ENCODE measurements at regions not wholly inside any gene's neighbourhood (a gene's known extent, or its start where the extent isn't known, plus 50 kb on each side); places are given as distances from the start of the nearest gene placed in this dataset.

GRCh38 chr4:106444557-106444956, 76.0 kb upstream of the GIMD1 start:
- Histone ChIP-seq H3K4me1 (ENCODE audit: control insufficient read depth, insufficient read depth, low read length) (no peaks in the 10 kb centered on the region), H3K9ac (ENCODE audit: extremely low read depth, low read length, poor library complexity, severe bottlenecking) (no peak overlapping the region), H3K9me3 (ENCODE audit: control insufficient read depth, low read length) (peaks cover 19% of the 10 kb centered on the region), H3K27me3 (ENCODE audit: control insufficient read depth, insufficient read depth, low read length, poor library complexity, severe bottlenecking) (no peaks in the 10 kb centered on the region), H3K36me3 (ENCODE audit: control insufficient read depth, insufficient read depth, low read length) (no peaks in the 10 kb centered on the region), H3K27ac (ENCODE audit: low read depth, low read length) (no peak overlapping the region), H3K4me3 (ENCODE audit: low read length) (no peak overlapping the region)
- DNase-seq: no peak
- Mint-ChIP-seq H3K4me1 (no peaks in the 10 kb centered on the region), H3K27me3 (ENCODE audit: insufficient read depth) (no peaks in the 10 kb centered on the region), H3K4me3 (no peak overlapping the region), H3K27ac (no peak overlapping the region), H3K9me3 (peaks cover 21% of the 10 kb centered on the region), H3K36me3 (ENCODE audit: low read depth) (peaks cover 2% of the 10 kb centered on the region)
- TF ChIP-seq, protein P1, sequence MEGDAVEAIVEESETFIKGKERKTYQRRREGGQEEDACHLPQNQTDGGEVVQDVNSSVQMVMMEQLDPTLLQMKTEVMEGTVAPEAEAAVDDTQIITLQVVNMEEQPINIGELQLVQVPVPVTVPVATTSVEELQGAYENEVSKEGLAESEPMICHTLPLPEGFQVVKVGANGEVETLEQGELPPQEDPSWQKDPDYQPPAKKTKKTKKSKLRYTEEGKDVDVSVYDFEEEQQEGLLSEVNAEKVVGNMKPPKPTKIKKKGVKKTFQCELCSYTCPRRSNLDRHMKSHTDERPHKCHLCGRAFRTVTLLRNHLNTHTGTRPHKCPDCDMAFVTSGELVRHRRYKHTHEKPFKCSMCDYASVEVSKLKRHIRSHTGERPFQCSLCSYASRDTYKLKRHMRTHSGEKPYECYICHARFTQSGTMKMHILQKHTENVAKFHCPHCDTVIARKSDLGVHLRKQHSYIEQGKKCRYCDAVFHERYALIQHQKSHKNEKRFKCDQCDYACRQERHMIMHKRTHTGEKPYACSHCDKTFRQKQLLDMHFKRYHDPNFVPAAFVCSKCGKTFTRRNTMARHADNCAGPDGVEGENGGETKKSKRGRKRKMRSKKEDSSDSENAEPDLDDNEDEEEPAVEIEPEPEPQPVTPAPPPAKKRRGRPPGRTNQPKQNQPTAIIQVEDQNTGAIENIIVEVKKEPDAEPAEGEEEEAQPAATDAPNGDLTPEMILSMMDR (conservative IDR thresholded peaks at IDR 0.05): no peak
- WGBS, 2 experiments (ENCODE audit: insufficient coverage in 1 of 2, insufficient read length in 1 of 2): 89 to 100% methylated on average over 1 to 2 of the region's 2 CpGs

DNA sequence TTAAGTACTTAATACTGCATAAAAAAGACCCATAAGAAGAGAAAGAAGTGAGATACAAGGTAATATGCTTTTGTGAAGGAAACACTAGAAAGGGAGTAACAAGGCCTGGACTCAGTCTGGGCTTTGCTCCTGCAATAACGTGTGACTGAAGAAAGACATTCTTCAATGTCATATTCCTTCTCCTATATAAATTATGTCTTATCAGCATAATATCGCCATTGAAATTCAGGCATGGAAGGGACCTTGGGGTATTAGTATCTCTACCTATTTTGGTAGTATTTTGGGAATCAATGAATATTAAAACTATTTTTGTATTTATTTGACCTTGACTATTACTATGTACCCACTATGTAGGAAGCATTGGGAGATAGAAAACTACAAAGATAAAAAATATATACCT, 62.2 kb upstream of the GIMD1 start:
- H3K36me3 ChIP-seq (ENCODE audit: control insufficient read depth, insufficient read depth, low read length): no peaks in the 10 kb centered on the region
- H3K4me3 ChIP-seq (ENCODE audit: low read length): no peak overlapping the region
- 79% methylated on average over 1 of the region's 2 CpGs; no CpG with 5 or more reads in 1 of the 2 experiments for WGBS, 2 experiments (ENCODE audit: insufficient coverage in 1 of 2, insufficient read length in 1 of 2)
- no peak for DNase-seq
- Mint-ChIP-seq H3K9me3 (no peaks in the 10 kb centered on the region), H3K36me3 (ENCODE audit: low read depth) (no peaks in the 10 kb centered on the region), H3K4me1 (no peaks in the 10 kb centered on the region), H3K4me3 (no peak overlapping the region), H3K27ac (no peak overlapping the region), H3K27me3 (ENCODE audit: insufficient read depth) (peaks cover 6% of the 10 kb centered on the region)
- no peak overlapping the region for H3K9ac ChIP-seq (ENCODE audit: extremely low read depth, low read length, poor library complexity, severe bottlenecking)
- peaks cover 13% of the 10 kb centered on the region for H3K27me3 ChIP-seq (ENCODE audit: control insufficient read depth, insufficient read depth, low read length, poor library complexity, severe bottlenecking)
- TF ChIP-seq, protein P1 (conservative IDR thresholded peaks at IDR 0.05): no peak
- H3K4me1 ChIP-seq (ENCODE audit: control insufficient read depth, insufficient read depth, low read length): no peaks in the 10 kb centered on the region
- H3K9me3 ChIP-seq (ENCODE audit: control insufficient read depth, low read length): no peaks in the 10 kb centered on the region
- no peak overlapping the region for H3K27ac ChIP-seq (ENCODE audit: low read depth, low read length)

DNA sequence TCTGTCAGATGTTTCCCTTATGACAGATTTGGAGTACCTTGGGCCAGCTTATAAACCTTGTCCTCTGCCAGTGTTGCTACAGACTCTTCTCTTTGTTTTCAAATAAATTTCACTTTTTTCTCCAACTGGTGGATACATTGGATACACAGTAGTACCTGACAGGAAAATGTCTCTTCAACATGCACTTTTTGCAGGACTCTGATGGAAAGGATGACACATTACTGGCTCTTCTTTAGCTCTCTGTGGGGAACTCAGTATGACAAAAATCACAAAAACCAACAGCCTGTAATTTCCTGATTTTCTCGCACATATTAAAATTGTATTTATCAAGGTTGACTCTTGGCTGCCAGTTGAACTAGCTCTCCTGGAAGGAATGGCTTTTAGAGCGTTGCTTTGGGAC, 61.3 kb upstream of the GIMD1 start:
- DNase-seq: no peak
- H3K9me3 Mint-ChIP-seq: no peaks in the 10 kb centered on the region
- Histone ChIP-seq H3K36me3 (ENCODE audit: control insufficient read depth, insufficient read depth, low read length) (no peaks in the 10 kb centered on the region), H3K27me3 (ENCODE audit: control insufficient read depth, insufficient read depth, low read length, poor library complexity, severe bottlenecking) (peaks cover 23% of the 10 kb centered on the region), H3K9ac (ENCODE audit: extremely low read depth, low read length, poor library complexity, severe bottlenecking) (no peak overlapping the region), H3K4me3 (ENCODE audit: low read length) (no peak overlapping the region), H3K9me3 (ENCODE audit: control insufficient read depth, low read length) (no peaks in the 10 kb centered on the region), H3K27ac (ENCODE audit: low read depth, low read length) (no peak overlapping the region), H3K4me1 (ENCODE audit: control insufficient read depth, insufficient read depth, low read length) (no peaks in the 10 kb centered on the region)
- no peak overlapping the region for H3K27ac Mint-ChIP-seq
- no peak overlapping the region for H3K4me3 Mint-ChIP-seq
- no peaks in the 10 kb centered on the region for H3K4me1 Mint-ChIP-seq
- TF ChIP-seq, protein P1 (conservative IDR thresholded peaks at IDR 0.05): no peak
- 92 to 94% methylated on average over 2 of the region's 2 CpGs for WGBS, 2 experiments (ENCODE audit: insufficient coverage in 1 of 2, insufficient read length in 1 of 2)
- H3K27me3 Mint-ChIP-seq (ENCODE audit: insufficient read depth): peaks cover 9% of the 10 kb centered on the region
- H3K36me3 Mint-ChIP-seq (ENCODE audit: low read depth): no peaks in the 10 kb centered on the region

Measured in endodermal cell (in vitro differentiated cells).